ENCODE measurements at regions not wholly inside any gene's neighbourhood (a gene's known extent, or its start where the extent isn't known, plus 50 kb on each side); places are given as distances from the start of the nearest gene placed in this dataset.

- TF ChIP-seq POLR2AphosphoS5 (IDR thresholded peaks at IDR 0.05) = peak; percentile 33
- TF ChIP-seq CTCF (IDR thresholded peaks at IDR 0.05; ENCODE audit: poor library complexity, severe bottlenecking) = no peak
- TF ChIP-seq RAD21 (conservative IDR thresholded peaks at IDR 0.05) = no peak
- TF ChIP-seq REST (IDR thresholded peaks at IDR 0.05; ENCODE audit: borderline replicate concordance) = no peak
- no peak for TF ChIP-seq EP300 (conservative IDR thresholded peaks at IDR 0.05; ENCODE audit: poor library complexity, severe bottlenecking)
- no peak for TF ChIP-seq EZH2 (IDR thresholded peaks at IDR 0.05; ENCODE audit: borderline replicate concordance, insufficient read depth, low read length, poor library complexity, severe bottlenecking)
- no peak for TF ChIP-seq SMC3 (conservative IDR thresholded peaks at IDR 0.05; ENCODE audit: poor library complexity)
- TF ChIP-seq TAF1 (IDR thresholded peaks at IDR 0.05; ENCODE audit: low read depth) = no peak
- no peak for TF ChIP-seq MXI1 (conservative IDR thresholded peaks at IDR 0.05; ENCODE audit: poor library complexity, severe bottlenecking)
These were observed 322.8 kb upstream of the GRM3 start for GRCh38 chr7:86320889-86321288.
